ENCODE measurements at regions not wholly inside any gene's neighbourhood (a gene's known extent, or its start where the extent isn't known, plus 50 kb on each side); places are given as distances from the start of the nearest gene placed in this dataset.
"Not testable (repeated sequence)": the region's sequence is repeated elsewhere in the genome, so short reads cannot be mapped to it uniquely, and the experiment has no call there.

GRCh38 chr15:58348095-58348812 is 83.5 kb upstream of the LIPC start:
- H3K27ac ChIP-seq = no peak overlapping the region
- in situ Hi-C loops (cut with MboI; ENCODE audit: low pct_unique_long_range_greater_than_20kb in 2 of 9, low sequenced_read_pairs in 9 of 9, unreplicated experiment in 9 of 9) = no loop called here
- no peak overlapping the region for H3K4me3 ChIP-seq
- H3K4me1 ChIP-seq (replicated peaks in 1 of 2) = peaks cover 2 to 6% of the 10 kb centered on the region in 2 donors
- 13 to 83% (median 80%) methylated on average over 1 of the region's 1 CpG; no CpG with 5 or more reads in 3 of the 10 experiments for WGBS, 10 experiments
- no peak for ATAC-seq (replicated peaks in 6 of 8)

GRCh38 chr15:58352026-58352929 is 79.5 kb upstream of the LIPC start:
- H3K27ac ChIP-seq = no peak overlapping the region
- ATAC-seq (replicated peaks in 6 of 8) = peak in 3 of 8 experiments; percentile 81 to 93 (median 88)
- WGBS, 10 experiments = 43 to 100% (median 83%) methylated on average over 1 to 5 of the region's 5 CpGs
- no peak overlapping the region for H3K4me3 ChIP-seq
- in situ Hi-C loops (cut with MboI; ENCODE audit: low pct_unique_long_range_greater_than_20kb in 2 of 9, low sequenced_read_pairs in 9 of 9, unreplicated experiment in 9 of 9) = no loop called here
- H3K4me1 ChIP-seq (replicated peaks in 1 of 2) = peaks cover 12% of the 10 kb centered on the region in 2 donors

- in situ Hi-C loops (cut with MboI; ENCODE audit: low pct_unique_long_range_greater_than_20kb in 2 of 9, low sequenced_read_pairs in 9 of 9, unreplicated experiment in 9 of 9) = no loop called here
- peak in 5 of 8 experiments; percentile 55 to 84 (median 79) for ATAC-seq (replicated peaks in 6 of 8)
- Histone ChIP-seq H3K4me3 (no peak overlapping the region), H3K4me1 (replicated peaks in 1 of 2) (peaks cover 12 to 16% of the 10 kb centered on the region in 2 donors), H3K27ac (no peak overlapping the region)
- WGBS, 10 experiments = 33 to 93% (median 67%) methylated on average over 1 to 4 of the region's 9 CpGs; no CpG with 5 or more reads in 3 of the 10 experiments
These were observed 76.3 kb upstream of the LIPC start for GRCh38 chr15:58355382-58355971.

- in situ Hi-C loops (cut with MboI; ENCODE audit: low pct_unique_long_range_greater_than_20kb in 2 of 9, low sequenced_read_pairs in 9 of 9, unreplicated experiment in 9 of 9) = no loop called here
- Histone ChIP-seq H3K27ac (no peak overlapping the region), H3K4me3 (no peak overlapping the region), H3K4me1 (replicated peaks in 1 of 2) (peaks cover 12 to 18% of the 10 kb centered on the region in 2 donors)
- peak in 2 of 8 experiments; percentile 8 to 66 for ATAC-seq (replicated peaks in 6 of 8)
- whole genome bisulfite sequencing, 10 experiments = 40 to 100% (median 73%) methylated on average over 1 to 7 of the region's 10 CpGs; no CpG with 5 or more reads in 4 of the 10 experiments
These were observed 75.8 kb upstream of the LIPC start for GRCh38 chr15:58355973-58356372.

- 40 to 80% (median 55%) methylated on average over 1 to 7 of the region's 9 CpGs; no CpG with 5 or more reads in 2 of the 10 experiments for WGBS, 10 experiments
- in situ Hi-C loops (cut with MboI; ENCODE audit: low pct_unique_long_range_greater_than_20kb in 2 of 9, low sequenced_read_pairs in 9 of 9, unreplicated experiment in 9 of 9) = no loop called here
- Histone ChIP-seq H3K4me1 (replicated peaks in 1 of 2) (peaks cover 12 to 19% of the 10 kb centered on the region in 2 donors), H3K4me3 (no peak overlapping the region), H3K27ac (no peak overlapping the region)
- ATAC-seq (replicated peaks in 6 of 8) = peak in 7 of 8 experiments; percentile 9 to 91 (median 46)
These were observed 74.0 kb upstream of the LIPC start for GRCh38 chr15:58357529-58358476.

- WGBS, 10 experiments = 60 to 100% (median 84%) methylated on average over 1 to 4 of the region's 4 CpGs; no CpG with 5 or more reads in 1 of the 10 experiments
- no peak for ATAC-seq (replicated peaks in 6 of 8)
- H3K4me1 ChIP-seq (replicated peaks in 1 of 2) = peaks cover 7 to 15% of the 10 kb centered on the region in 2 donors
- in situ Hi-C loops (cut with MboI; ENCODE audit: low pct_unique_long_range_greater_than_20kb in 2 of 9, low sequenced_read_pairs in 9 of 9, unreplicated experiment in 9 of 9) = no loop called here
- H3K4me3 ChIP-seq = no peak overlapping the region
- H3K27ac ChIP-seq = no peak overlapping the region
These were observed 71.2 kb upstream of the LIPC start for GRCh38 chr15:58360421-58361090.

GRCh38 chr15:58361273-58361759 is 70.5 kb upstream of the LIPC start:
- in situ Hi-C loops (cut with MboI; ENCODE audit: low pct_unique_long_range_greater_than_20kb in 2 of 9, low sequenced_read_pairs in 9 of 9, unreplicated experiment in 9 of 9) = no loop called here
- WGBS, 10 experiments = 0 to 100% (median 63%) methylated on average over 1 to 5 of the region's 5 CpGs; no CpG with 5 or more reads in 1 of the 10 experiments
- Histone ChIP-seq H3K27ac (no peak overlapping the region), H3K4me1 (replicated peaks in 1 of 2) (peaks cover 0 to 8% of the 10 kb centered on the region in 2 donors), H3K4me3 (no peak overlapping the region)
- peak in 7 of 8 experiments; percentile 63 to 89 (median 73) for ATAC-seq (replicated peaks in 6 of 8)

GRCh38 chr15:58362262-58362922 is 69.4 kb upstream of the LIPC start:
- H3K4me3 ChIP-seq = no peak overlapping the region
- ATAC-seq (replicated peaks in 6 of 8) = no peak
- H3K4me1 ChIP-seq (replicated peaks in 1 of 2) = peaks cover 0 to 8% of the 10 kb centered on the region in 2 donors
- in situ Hi-C loops (cut with MboI; ENCODE audit: low pct_unique_long_range_greater_than_20kb in 2 of 9, low sequenced_read_pairs in 9 of 9, unreplicated experiment in 9 of 9) = no loop called here
- no peak overlapping the region for H3K27ac ChIP-seq
- 20 to 80% (median 70%) methylated on average over 1 to 3 of the region's 6 CpGs; no CpG with 5 or more reads in 3 of the 10 experiments for WGBS, 10 experiments

- WGBS, 10 experiments = 42 to 100% (median 94%) methylated on average over 1 to 5 of the region's 8 CpGs; no CpG with 5 or more reads in 3 of the 10 experiments
- in situ Hi-C loops (cut with MboI; ENCODE audit: low pct_unique_long_range_greater_than_20kb in 2 of 9, low sequenced_read_pairs in 9 of 9, unreplicated experiment in 9 of 9); H3K4me3 ChIP-seq; ATAC-seq (replicated peaks in 6 of 8); H3K27ac ChIP-seq; H3K4me1 ChIP-seq (replicated peaks in 1 of 2): not testable (repeated sequence)
These were observed 68.7 kb upstream of the LIPC start for GRCh38 chr15:58363118-58363517.

GRCh38 chr15:58363673-58364072 is 68.1 kb upstream of the LIPC start:
- in situ Hi-C loops (cut with MboI; ENCODE audit: low pct_unique_long_range_greater_than_20kb in 2 of 9, low sequenced_read_pairs in 9 of 9, unreplicated experiment in 9 of 9); ATAC-seq (replicated peaks in 6 of 8); H3K4me1 ChIP-seq (replicated peaks in 1 of 2); H3K27ac ChIP-seq; H3K4me3 ChIP-seq: not testable (repeated sequence)
- WGBS, 10 experiments = 79 to 100% (median 92%) methylated on average over 1 to 6 of the region's 6 CpGs; no CpG with 5 or more reads in 1 of the 10 experiments

GRCh38 chr15:58365098-58365497 is 66.7 kb upstream of the LIPC start:
- ATAC-seq (replicated peaks in 6 of 8); H3K4me1 ChIP-seq (replicated peaks in 1 of 2); H3K4me3 ChIP-seq; H3K27ac ChIP-seq; in situ Hi-C loops (cut with MboI; ENCODE audit: low pct_unique_long_range_greater_than_20kb in 2 of 9, low sequenced_read_pairs in 9 of 9, unreplicated experiment in 9 of 9): not testable (repeated sequence)
- 17 to 100% (median 71%) methylated on average over 1 of the region's 1 CpG; no CpG with 5 or more reads in 5 of the 10 experiments for WGBS, 10 experiments
